Parathyroid adenoma (tissue), 2 donors: ENCODE measurements at regions not wholly inside any gene's neighbourhood (a gene's known extent, or its start where the extent isn't known, plus 50 kb on each side); places are given as distances from the start of the nearest gene placed in this dataset.

ENCODE experiments used
- H2AFZ ChIP-seq: fragments of 300-600 bp; sonication (generic); one replicate; pipeline ENCODE4 v1.7.0; 2017; ENCODE audit warnings: antibody characterized with exemption, mild to moderate bottlenecking
- H3K27ac ChIP-seq: fragments of 300-600 bp; sonication (generic); one replicate; pipeline ENCODE4 v1.7.0; 2017
- H3K27me3 ChIP-seq: fragments of 300-600 bp; sonication (generic); one replicate; pipeline ENCODE4 v1.7.0; 2017; ENCODE audit warnings: low read length; ENCODE audit not compliant: control insufficient read depth, insufficient read depth
- H3K36me3 ChIP-seq: fragments of 300-600 bp; sonication (generic); one replicate; pipeline ENCODE4 v1.7.0; 2017; ENCODE audit warnings: low read length; ENCODE audit not compliant: control insufficient read depth, insufficient read depth
- H3K4me1 ChIP-seq: fragments of 300-600 bp; sonication (generic); one replicate; pipeline ENCODE4 v1.7.0; 2017; ENCODE audit warnings: control low read depth
- H3K4me2 ChIP-seq: fragments of 300-600 bp; sonication (generic); one replicate; pipeline ENCODE4 v1.7.0; 2017; ENCODE audit warnings: low read length
- H3K4me3 ChIP-seq: fragments of 300-600 bp; sonication (generic); one replicate; pipeline ENCODE4 v1.7.0; 2017; ENCODE audit warnings: low read depth, low read length
- H3K79me2 ChIP-seq: fragments of 300-600 bp; sonication (generic); one replicate; pipeline ENCODE4 v1.7.0; 2017; ENCODE audit warnings: control low read depth
- H3K9ac ChIP-seq: fragments of 300-600 bp; sonication (generic); one replicate; pipeline ENCODE4 v1.7.0; 2017; ENCODE audit warnings: mild to moderate bottlenecking
- H3K9me3 ChIP-seq: fragments of 300-600 bp; sonication (generic); one replicate; pipeline ENCODE4 v1.7.0; 2017; ENCODE audit warnings: low read length; ENCODE audit not compliant: control insufficient read depth
- TF ChIP-seq, protein P1 (sequence below): fragments of 300-600 bp; sonication (generic); IDR thresholded peaks from one replicate; pipeline ENCODE4 v1.7.0; 2017; ENCODE audit warnings: antibody characterized with exemption, mild to moderate bottlenecking
- donor health status: primary hyperparathyroidism.

DNA sequence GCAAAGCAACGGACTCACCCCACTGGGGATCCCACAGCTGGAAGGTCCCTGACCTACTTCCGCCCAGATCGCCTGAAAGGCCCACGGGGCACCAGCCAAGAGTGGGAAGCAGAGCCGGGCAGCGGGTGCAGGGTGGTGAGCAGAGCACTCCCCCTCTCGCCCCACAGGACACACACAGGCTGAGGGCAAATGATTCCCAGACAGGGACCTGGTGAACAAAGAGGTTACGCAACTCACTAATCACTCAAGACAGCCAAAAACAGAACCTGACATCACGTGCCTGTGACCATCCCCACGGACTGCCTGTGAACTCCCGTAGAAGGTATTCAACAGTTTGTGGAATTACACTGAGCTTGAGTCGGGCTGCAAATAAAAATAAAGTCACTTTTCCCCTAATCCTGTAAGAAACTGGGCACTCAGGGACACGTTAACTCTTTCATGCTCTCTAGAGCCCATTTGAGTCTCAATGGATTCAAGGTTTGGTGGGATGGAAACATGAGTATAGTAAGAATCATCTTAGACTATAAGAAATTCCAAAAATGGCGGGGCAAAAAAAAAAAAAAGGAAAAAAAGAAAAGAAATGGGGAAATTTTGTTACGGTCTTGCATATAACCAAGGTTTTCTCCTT lies 396.1 kb downstream of the SOX9 start:
- no peak overlapping the region for H3K4me3 ChIP-seq

DNA sequence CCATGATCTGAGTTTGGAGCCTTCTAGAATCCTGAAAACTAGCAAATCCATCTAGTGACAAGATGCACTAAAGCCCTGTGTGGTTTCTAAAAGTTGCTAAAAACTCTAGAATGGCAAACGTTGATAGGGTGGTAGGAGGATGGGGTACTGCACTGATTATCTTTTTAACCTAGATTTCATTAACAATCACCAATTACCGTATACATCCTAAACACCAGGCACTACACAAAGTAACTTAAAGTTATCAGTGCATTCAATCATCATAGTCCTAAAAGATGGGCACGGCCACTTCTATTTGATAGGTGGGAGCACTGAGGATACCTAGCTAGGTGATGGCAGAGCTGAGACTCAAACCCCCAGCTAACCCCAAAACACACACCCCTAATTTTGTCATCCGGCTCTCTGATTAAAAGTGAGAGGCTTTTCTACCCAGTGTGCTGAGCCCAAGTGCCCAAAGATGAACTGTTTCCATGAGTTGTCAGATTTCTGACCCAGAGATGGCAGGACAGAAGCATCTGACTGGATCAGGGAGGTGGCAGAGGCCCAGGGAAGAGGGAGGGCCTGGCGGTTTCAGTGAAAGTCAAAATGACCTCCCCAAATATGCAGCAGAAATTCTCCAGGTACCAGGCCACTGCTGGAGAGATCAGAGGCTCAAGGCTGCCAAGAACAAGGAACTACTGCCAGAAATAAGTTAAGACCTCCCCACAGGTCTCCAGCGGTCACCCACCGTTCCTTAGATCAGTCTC lies 396.8 kb downstream of the SOX9 start:
- Histone ChIP-seq H3K4me1 (no peaks in the 10 kb centered on the region), H3K9ac (no peak overlapping the region)

More for the DNA sequence above, 396.1 kb downstream of the SOX9 start:
- Histone ChIP-seq H3K9ac (no peak overlapping the region), H3K4me2 (no peak overlapping the region), H2AFZ (no peak overlapping the region), H3K27me3 (no peaks in the 10 kb centered on the region), H3K4me1 (no peaks in the 10 kb centered on the region), H3K79me2 (no peaks in the 10 kb centered on the region), H3K27ac (no peak overlapping the region), H3K9me3 (no peaks in the 10 kb centered on the region), H3K36me3 (no peaks in the 10 kb centered on the region)
- TF ChIP-seq, protein P1, sequence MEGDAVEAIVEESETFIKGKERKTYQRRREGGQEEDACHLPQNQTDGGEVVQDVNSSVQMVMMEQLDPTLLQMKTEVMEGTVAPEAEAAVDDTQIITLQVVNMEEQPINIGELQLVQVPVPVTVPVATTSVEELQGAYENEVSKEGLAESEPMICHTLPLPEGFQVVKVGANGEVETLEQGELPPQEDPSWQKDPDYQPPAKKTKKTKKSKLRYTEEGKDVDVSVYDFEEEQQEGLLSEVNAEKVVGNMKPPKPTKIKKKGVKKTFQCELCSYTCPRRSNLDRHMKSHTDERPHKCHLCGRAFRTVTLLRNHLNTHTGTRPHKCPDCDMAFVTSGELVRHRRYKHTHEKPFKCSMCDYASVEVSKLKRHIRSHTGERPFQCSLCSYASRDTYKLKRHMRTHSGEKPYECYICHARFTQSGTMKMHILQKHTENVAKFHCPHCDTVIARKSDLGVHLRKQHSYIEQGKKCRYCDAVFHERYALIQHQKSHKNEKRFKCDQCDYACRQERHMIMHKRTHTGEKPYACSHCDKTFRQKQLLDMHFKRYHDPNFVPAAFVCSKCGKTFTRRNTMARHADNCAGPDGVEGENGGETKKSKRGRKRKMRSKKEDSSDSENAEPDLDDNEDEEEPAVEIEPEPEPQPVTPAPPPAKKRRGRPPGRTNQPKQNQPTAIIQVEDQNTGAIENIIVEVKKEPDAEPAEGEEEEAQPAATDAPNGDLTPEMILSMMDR = no peak

DNA sequence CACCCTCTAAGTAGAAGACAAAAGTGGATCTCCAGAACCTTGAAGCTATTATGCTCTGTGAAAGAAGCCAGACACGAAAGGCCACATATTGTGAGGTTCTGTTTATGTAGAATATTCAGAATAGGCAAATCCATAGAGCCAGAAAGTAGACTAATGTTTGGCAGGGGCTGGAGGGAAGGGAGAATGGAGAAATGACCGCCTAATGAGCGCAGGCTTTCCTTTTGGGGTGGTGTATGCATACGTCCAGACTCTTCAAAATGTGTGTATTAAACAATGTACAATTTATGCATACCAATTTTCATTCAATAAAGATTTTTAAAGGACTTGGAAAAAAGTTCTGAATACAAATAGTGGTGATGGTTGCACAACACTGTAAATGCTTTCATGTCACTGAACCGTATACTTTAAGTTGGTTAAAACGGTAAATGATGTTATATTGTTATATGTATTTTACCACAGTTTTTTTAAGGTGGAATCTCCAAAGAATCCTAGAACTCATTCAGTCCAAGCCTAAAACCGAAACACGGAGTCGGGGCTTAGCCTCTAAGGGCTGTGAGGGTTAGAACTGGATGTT lies 397.4 kb downstream of the SOX9 start:
- H3K4me2 ChIP-seq = no peak overlapping the region
- H3K36me3 ChIP-seq = no peaks in the 10 kb centered on the region
- TF ChIP-seq, protein P1 = no peak
- H3K9ac ChIP-seq = no peak overlapping the region
- no peak overlapping the region for H2AFZ ChIP-seq
- no peaks in the 10 kb centered on the region for H3K27me3 ChIP-seq
- H3K4me3 ChIP-seq = no peak overlapping the region
- H3K9me3 ChIP-seq = no peaks in the 10 kb centered on the region
- no peak overlapping the region for H3K27ac ChIP-seq
- no peaks in the 10 kb centered on the region for H3K4me1 ChIP-seq
- H3K79me2 ChIP-seq = no peaks in the 10 kb centered on the region

More for the DNA sequence above, 396.8 kb downstream of the SOX9 start:
- Histone ChIP-seq H3K79me2 (no peaks in the 10 kb centered on the region), H3K27ac (no peak overlapping the region), H3K4me2 (no peak overlapping the region), H3K4me3 (no peak overlapping the region), H3K9me3 (no peaks in the 10 kb centered on the region), H3K36me3 (no peaks in the 10 kb centered on the region), H2AFZ (no peak overlapping the region), H3K27me3 (no peaks in the 10 kb centered on the region)
- TF ChIP-seq, protein P1 = no peak

DNA sequence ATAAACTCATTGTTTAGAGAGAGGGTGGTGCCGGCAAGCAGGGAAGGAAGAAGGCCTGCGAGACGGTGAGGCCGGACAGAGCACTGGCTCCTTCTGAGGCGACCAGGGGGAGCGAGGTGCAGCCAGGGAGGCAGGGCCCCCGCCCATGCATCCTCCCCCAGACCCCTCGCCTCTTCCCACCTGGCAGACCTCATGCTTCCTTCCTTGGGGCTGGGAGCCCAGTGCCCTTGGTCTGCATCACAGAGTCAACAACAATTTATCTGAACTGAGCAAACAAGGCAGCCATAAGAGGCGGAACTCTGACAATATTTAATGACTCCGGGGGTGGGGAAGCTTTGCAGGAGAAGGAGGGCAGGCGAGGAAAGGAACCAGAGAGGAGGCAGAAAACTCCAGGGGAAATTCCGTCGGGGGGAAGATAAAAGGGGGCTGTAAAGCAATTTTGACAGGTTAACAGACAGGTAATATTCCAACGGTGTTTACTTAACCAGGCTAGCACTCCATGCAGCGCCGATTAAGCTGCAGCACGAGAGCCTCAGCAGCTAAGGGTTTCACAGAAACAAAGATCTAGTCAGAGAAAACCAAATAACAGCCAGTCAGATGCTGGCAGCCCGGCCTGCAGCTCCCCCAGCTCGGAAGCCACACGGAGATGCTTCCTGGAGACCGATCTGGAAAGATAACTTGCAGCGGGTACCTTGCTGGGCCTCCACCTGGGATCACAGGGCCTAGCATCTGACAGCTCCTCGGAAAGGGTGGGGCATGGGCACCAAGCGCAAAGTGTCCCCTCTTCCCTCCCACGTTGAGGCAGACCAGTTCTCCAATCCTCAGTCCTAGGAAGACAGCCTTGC lies 398.2 kb downstream of the SOX9 start:
- Histone ChIP-seq H3K79me2 (no peaks in the 10 kb centered on the region), H3K9ac (no peak overlapping the region), H3K4me2 (no peak overlapping the region), H3K4me3 (no peak overlapping the region), H2AFZ (no peak overlapping the region), H3K9me3 (no peaks in the 10 kb centered on the region), H3K27me3 (no peaks in the 10 kb centered on the region), H3K27ac (no peak overlapping the region), H3K36me3 (no peaks in the 10 kb centered on the region), H3K4me1 (no peaks in the 10 kb centered on the region)
- TF ChIP-seq, protein P1 = no peak
